ENCODE measurements at regions not wholly inside any gene's neighbourhood (a gene's known extent, or its start where the extent isn't known, plus 50 kb on each side); places are given as distances from the start of the nearest gene placed in this dataset.

DNA sequence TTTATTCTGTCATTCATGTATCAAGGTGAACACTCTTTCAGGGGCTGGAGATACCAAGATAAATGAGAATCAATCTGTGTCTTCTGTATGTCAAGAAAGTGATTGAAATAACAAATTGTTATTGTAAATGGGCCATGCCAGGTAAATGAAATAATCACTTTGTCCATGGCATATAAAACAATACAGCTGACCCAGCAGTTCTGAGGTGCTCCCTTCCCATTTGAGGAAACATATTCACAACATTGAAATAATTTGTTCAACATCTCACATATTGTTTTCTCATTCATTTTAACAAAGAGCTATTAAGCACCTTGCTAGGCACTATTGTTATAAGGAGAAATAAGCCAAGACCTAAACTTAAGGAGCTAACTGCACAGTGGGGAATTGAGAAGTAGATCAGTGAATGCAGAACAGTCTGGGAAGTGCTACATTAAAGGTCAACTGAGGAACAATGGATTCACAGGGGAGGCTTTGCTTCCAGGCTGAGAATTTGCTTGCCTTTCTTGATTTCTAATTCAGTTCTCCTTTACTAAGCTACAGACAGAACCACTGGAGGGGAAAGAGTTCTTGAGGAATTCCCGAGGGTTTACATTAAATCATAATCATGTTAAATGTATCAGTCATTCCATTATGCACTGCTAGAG, 806.3 kb upstream of the ARPP21 start:
- TF ChIP-seq CTCF (IDR thresholded peaks at IDR 0.05 in 8 of 11, conservative IDR thresholded peaks at IDR 0.05 in 3 of 11) (no peak), POLR2AphosphoS5 (IDR thresholded peaks at IDR 0.05) (no peak)

All from spleen (tissue), 7 donors.